Activated gamma-delta T cell (primary cell): ENCODE measurements at regions not wholly inside any gene's neighbourhood (a gene's known extent, or its start where the extent isn't known, plus 50 kb on each side); places are given as distances from the start of the nearest gene placed in this dataset.

Experiments
- DNase-seq: peaks from one replicate; lab custom pipeline; 2025; lab: John Stamatoyannopoulos, UW

DNA sequence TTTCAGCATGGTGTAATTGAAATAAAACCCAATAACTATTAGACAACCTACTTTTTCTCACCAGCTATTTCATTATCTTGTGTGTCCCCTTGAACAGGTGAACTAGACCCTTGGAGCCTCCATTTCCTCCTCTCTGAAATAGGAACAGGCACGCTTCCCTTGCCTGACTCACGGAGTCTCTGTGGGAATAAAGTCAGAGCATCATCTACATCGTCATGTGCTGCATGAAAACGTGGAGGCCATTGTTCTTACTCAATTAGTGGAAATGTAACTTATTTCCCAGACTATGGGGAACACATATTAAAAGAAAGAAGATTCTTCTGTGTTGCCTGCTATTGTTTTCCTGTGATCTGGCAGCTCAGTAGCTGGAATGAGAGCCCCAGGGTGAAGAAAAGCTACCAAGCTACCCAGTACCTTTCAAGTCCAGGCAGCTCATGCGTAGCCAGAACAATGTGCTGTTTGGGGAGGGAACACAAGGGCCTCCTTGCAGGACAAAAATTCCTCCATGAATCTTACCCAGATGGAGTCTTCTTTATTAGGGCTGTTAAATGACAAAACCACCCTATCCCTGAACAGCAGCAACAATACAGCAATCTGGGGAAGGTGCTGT, 59.8 kb downstream of the SOX11 start:
- DNase-seq = no peak

DNA sequence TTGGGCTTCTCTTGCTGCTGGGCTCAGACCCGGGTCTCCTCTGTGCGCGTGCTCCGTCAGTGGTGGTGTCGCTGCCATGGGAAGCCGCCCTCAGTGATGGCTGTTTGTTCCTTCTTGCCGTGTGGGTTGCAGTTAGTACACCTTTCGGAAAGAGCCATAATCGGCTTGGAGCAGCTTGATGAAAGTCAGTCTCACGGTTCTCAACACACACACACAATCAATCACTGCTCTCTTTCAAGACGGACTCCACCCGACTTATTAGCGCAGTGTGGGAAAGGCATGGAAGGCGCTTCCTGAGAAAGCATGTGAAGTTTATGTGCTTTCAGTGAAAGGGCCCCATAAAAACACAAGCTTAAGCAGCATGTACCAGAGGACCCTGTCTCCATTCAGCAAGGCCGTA, 64.1 kb downstream of the SOX11 start:
- no peak for DNase-seq

DNA sequence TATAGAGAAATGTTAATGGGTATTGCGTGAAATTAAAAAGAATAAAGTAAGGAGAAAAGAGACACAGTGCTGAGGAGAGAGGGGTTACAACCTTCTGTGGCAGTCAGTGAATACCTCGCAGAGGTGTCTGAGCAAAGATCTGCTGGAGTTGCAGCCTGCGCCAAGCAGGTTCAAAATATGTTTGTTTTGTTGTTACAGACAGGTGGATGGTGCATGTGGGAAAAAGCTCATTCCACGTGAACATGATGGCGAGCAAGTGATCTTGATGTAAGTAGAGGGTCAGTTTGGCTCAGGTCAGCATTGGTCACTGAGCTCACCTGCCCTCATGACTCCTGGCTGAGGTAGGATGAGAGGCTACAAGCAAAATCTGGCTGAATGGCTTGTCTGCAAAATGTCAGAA, 66.2 kb downstream of the SOX11 start:
- DNase-seq = no peak

DNA sequence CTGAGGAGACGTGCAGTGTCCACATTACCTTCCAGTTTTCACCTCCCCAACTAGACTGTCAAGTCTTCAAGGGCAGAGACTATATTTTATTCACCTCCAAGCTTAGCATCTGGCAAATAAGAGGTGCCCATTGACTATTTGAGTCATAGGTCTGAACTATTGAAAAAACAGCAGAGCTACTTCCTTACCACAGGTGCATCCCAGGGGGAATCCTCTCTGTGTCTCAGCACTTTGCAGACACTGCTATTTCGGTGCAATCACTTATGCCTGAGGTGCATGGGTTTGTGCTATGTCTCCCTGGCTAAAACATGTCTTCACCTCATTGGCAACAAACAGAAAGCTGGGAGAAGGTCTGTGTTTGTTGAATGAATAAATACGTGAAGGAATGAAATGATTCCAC, 67.8 kb downstream of the SOX11 start:
- no peak for DNase-seq

DNA sequence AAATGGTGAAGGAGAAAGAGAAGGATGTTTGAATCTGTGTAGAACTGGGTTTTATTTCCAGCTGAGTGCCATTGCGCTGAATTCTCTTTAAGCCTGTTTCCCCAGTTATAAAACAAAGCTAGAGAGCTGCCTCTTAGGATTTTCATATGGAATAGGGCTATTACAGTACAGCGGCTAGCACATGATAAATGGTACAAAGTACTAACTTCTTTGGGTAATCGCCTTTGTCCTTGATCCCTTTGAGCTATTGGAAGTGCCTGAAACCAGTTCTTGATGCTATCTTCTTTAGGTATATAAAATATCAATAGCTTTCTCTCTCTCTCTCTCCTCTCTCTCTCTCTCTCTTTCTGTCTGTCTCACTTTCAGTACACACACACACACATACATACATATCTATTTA, 71.3 kb downstream of the SOX11 start:
- no peak for DNase-seq

DNA sequence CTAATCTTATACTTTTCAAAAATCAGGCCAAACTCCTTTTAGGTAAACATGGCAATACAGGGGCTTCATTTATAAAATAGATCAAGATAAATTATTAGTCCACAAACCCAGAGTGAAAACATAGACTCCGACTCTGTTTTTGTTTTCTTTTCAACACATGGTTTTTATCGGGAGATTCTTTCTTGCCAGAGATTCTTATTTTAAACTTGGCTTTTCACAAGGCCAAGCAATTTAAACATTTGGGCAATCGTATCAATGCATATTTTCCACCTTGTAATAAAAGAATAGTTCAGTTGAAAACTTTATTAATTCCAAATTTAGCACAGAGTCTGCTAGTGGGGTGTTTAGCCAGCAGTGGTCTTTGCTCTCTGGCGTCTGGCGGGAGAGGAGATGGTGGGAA, 71.9 kb downstream of the SOX11 start:
- no peak for DNase-seq

DNA sequence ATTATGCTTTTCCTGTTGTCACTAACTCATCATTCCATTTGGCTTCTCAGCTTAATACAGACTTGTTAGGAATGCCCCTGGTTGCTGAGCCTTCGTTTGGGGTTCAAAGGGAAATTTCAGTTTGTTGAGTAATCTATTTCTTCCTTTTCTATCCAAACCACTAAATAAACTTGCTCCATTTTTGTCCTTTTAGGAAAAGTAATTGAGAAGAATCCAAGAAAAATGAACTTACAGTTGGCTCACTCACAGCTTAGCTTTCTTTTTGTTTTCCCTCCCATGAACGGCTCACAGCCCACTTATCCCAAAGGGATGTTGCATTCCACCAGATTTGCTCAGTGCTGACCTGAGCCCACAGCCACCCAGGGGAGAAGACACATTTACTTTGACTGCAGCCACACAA, 73.9 kb downstream of the SOX11 start:
- DNase-seq = no peak

DNA sequence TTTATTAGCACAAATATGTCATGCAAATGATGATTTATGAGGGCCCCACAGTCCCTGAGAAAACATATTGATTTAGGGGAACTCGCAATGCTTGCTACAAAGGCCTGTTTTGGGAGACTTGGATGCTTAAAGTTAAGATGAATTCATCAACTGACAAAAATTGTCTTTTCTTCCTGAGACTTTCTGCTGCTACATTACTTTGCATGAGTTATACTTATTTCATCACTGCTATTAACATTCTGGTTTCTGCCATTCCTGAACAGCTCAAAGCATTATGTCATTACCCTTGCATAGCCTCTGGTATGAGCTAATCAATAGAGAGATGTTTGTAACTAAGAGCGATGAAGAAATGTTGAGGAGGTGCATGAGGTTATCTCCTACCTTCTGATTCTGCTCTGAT, 74.4 kb downstream of the SOX11 start:
- no peak for DNase-seq

DNA sequence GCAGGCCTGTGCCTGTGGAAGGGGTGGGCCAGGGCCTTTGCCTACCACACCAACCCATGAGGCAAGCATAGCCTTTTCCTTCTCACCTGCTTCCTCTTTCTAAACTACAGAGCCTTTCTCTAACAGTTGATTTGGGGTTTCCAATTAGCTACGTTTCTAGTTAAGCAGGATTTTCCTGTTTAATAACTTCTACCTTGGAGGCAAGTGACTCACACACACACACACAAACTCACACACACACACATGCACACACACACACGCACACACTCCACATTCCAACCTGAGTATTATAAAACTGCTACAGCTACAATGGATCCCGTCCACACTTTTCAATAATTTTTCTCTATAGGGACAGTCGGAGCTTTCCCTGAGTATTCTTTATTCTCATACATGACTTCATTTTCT, 84.9 kb downstream of the SOX11 start:
- DNase-seq = no peak

DNA sequence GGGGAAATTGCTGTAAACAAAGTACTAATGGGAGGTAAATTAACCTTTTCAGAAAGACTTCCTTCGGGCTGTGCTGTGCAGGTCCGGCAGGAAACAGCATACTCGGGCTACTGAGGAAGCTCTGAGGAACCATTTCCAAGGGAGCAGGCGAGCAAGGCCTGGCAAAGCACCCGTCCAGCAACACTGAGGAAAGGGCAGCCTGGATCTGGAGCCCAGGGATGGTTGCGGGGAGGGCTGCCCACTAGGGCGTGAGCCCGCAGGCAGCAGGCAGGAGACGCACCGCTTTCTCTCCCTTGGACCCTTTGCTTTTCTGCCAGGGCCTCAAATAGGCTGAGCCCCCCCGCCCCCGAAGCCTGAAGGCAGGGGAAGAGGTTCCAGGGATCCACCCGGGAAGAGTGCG, 89.5 kb downstream of the SOX11 start:
- DNase-seq = no peak

DNA sequence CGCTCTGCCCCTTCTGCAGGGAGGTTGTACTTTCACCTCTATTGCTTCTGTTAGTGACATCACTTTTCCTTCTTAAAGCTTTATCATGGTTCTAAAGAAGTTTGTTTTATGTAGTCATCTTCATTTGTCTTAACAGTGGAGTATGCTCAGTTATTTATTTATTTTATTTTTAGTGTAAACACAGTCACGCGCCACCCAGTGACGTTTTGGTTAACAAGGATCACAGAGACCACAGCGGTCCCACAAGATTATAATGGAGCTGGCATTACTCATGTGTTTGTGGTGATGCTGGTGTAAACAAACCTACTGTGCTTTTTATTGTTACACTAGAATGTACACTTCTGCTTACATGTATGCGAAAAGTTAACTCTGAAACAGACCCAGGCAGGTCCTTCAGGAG, 89.9 kb downstream of the SOX11 start:
- DNase-seq = no peak

DNA sequence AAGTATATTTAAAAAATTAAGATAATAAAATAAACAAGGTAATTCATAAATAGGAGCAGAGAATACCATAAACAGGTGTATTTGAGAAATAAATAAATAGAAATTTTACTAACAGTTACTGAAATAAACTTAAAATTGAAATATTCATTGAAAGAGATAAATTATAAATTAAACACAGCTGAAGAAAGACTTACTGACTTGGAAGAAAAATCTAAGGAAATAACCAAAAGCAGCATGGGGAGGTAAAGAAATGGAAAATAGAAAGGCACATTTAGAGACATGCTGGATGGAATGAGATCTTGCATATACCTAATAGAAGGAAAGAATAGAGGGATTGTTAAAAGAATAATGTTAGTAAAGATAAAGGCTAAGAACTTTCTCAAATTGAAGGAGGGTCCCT, 96.3 kb downstream of the SOX11 start:
- no peak for DNase-seq

DNA sequence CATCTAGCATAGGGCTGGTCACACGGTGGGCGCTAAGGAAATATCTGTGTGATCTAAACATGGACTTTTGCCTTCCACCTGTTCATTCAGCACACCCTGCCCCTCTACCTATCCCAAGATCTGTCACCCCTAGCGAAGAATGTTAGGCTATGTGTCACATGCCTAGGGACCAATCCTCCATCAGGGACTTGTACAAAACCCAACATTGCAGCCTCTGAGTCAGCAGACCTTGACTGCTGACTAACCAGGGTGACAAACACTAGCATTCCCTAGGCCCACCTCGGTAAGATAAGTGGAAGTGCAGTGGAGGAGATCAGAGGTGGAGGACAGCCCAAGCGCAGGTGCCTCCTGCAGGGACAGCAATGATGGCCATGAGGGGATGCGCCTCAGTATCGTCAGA, 99.2 kb downstream of the SOX11 start:
- no peak for DNase-seq

DNA sequence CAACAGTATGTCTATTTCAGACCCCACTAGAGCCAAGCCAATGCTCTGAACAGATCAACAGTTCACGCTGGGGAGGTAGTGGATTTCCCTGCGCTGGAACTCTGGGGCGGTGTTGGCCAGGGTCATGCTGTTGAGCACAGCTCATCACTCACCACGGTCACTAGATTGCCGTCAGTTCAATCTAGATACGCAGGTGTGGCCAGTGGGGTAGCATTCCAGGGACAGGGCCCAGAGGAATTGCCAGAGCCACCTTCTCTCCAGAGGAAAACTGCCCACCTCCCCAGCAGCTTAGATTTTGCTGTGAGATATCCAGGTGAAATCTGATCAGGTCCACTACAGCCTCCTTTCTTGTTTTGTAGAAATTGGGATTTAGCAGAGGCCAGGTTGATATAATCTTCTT, 101.8 kb downstream of the SOX11 start:
- no peak for DNase-seq

DNA sequence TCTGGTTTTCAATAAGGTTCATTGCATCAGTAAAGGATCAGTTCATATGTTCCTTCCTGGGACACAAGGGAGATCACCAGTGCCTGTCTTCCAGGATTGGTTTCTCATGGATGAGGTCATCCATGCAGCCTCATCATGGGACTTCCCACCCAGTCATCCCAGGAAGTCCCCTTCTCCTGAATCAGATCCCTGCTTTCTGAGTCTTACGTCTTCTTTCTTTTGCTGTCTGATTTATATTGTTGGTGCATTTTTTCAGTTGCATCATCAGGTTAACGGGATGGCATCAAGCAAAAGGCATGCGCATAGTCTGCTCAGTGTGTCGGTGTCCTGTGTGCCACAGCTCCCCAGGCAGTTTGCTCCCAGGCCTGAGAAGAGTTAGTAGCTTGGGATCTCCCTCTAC, 105.9 kb downstream of the SOX11 start:
- no peak for DNase-seq

DNA sequence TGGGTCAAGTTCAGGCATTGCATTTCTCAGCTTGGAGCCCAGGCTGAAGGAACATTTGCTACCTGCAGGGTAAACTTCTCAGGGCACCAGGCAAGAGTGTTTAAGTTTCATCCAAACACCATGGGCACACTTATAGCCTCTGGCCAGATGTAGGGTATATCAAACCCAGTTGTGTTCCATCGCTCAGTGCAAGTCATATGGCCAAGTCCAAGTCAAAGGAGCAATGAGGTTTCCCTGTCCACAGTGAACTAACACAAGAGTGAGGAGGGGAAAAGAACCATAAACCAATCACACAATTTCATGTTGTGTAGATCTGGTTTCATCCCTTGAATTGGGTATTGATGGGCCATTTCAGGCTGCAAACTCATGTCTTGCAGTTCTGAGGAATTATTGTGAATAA, 107.2 kb downstream of the SOX11 start:
- DNase-seq = no peak

DNA sequence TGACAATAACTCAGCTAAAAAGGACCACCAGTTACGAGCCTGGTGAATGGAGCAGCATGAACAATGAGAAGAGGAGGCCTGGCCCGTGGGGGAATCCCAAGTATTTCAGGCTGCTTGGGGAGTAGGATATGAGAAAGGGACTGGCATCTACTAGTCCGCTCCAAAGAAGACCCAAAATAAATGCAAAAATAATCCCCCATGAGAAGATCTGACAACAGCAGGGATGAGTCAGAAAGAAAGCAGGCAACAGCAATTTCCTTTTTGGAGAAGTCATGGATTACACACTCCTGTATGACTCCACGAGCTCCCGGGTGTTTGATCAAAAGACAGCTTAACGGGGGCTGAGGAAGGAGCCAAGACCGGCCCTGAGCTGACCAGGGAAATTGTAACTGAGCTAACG, 111.4 kb downstream of the SOX11 start:
- no peak for DNase-seq

DNA sequence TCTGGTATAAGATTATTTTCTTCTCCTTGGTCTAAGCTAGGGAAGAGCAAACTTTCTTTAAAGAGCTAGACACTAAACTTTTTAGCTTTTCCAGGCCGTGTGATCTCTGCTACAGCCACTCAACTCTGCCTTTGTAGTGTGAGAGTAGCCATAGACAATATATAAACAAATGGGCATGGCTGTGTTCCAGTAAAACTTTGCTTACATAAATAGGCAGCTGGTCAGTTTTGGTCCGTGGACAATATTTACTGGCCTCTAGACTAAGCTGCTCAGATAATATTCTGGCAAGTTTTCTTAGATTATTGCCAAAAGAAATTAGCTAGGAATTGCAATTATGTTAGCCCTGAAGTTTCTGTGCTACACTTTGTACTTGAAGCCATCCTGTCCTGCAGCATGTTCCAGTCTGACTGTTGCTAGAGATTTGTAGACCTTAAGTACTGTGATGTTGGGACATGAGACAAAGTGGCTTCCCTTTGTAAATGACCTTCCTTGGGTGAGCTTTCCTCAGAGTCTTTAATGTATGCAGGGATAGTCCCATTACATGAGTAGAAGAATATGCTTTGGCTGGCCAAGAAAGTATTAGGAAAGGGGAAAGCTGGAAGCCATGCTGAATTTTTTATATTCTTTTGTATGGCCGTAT, 126.9 kb downstream of the SOX11 start:
- no peak for DNase-seq

DNA sequence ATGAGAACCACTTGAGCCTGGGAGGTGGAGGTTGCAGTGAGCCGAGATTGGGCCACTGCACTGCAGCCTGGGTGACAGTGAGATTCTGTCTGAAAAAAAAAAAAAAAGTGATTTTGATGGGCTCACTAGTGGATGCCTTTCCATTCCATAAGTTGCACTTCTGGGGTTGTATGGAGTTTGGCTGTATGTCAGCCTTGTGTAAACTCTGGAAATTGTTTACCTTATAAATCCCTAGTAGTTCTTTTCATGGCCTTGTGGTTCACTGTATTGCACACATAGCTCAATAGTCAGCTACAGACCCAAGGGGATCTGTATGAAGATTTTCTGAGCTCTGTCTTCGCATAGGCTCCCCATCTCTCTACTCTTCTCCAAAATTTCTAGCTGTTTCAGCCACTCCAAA, 131.9 kb downstream of the SOX11 start:
- DNase-seq = no peak

DNA sequence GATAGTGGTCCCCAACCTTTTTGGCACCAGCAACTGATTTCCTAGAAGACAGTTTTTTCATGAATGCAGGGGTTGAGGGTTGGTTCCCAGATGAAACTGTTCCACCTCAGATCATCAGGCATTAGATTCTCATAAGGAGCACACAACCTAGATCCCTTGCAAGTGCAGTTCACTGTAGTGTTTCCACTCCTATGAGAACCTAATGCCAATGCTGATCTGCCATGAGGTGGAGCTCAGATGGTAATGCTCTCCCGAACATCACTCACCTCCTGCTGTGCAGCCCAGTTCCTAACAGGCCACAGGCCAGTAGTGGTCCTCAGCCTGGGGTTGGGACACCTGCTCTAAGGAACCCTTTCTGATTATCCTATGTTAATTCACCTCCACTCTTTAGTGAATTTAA, 133.5 kb downstream of the SOX11 start:
- DNase-seq = no peak

DNA sequence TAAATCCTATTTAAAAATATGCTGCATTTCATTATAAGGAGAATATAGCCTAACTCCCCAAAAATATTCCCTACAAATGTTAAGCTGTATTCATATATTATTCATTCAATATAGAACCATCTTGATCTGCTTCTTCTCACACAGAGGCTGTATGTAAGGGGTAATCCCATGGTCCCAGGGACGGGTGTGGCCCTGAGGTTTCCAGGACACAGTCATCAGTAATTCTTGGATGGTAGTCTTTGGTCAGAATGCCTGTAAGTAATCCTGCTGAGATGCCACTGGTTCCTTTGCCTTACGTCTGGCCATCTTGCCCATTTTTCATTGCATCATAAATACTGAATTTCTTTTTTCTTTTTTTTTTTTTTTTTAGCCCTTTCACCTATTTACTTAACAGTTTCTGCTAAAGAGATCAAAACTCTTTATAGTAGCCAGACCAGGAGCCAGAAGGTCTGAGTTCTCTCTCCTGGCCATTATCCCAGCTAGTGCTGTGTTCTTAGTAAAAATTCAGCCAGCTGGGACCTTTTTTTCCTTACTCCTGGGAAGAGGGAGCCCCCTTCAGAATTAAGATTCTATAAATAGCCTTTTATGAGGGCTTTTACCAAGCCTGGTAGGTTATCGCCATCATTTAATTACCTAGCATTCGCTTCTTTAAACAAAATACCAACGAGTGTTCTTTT, 134.9 kb downstream of the SOX11 start:
- DNase-seq = no peak

DNA sequence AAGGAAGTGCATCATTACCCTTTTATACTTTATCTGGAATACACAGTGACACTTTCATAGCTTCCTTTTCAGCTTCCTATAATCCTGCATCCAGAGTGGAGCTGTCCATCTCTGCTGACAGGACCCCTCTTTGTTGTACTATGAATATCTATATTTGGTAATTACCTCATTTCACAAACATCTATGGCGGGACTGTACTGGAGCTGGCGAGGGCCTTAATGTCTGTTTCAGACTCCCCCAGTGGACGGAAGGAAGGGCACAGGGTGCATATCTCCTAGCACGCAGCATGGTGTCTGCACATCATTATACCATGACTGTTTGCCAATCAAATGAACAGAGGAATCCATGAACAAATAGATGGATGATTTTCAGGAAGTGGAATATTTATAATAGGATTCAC, 142.3 kb downstream of the SOX11 start:
- no peak for DNase-seq

DNA sequence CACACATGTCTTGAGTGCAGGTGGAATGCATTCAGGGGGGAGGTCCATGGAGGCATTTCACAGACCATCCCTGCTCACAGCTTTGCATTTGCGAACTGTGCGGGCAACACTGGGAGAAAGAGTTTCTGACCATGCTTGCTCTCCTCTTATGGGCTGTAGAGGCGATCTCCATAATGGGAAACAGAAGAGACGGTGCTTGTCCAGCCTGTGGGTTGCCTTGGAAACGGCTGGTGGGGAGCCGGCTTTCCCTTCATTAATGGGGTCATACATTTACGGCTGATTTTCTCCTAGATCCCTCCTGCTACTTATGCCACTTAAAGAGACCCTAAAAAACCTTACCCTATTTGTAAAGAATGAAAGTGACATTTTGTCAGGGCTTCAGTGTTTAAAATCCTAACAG, 147.4 kb downstream of the SOX11 start:
- no peak for DNase-seq

DNA sequence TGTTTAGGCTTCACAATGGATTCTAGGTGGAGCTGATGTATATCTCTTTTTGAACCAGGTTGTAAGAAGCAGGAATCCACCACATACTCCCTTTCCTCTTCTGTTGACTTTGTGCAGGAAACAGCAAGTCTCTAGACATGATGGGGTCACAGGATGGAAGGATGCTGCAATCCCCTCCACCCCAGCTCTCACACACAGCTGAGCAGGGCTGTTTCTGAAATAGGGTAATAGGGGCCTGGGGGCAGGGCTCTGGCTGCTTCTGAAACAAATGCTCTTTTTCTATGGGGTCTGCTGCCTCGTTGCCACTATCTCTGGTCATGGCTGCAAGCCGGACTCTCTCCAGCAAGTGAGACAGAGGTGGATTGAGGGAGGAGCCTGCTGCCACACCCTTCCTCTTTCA, 148.9 kb downstream of the SOX11 start:
- DNase-seq = no peak
